ENCODE measurements at regions not wholly inside any gene's neighbourhood (a gene's known extent, or its start where the extent isn't known, plus 50 kb on each side); places are given as distances from the start of the nearest gene placed in this dataset.

DNA sequence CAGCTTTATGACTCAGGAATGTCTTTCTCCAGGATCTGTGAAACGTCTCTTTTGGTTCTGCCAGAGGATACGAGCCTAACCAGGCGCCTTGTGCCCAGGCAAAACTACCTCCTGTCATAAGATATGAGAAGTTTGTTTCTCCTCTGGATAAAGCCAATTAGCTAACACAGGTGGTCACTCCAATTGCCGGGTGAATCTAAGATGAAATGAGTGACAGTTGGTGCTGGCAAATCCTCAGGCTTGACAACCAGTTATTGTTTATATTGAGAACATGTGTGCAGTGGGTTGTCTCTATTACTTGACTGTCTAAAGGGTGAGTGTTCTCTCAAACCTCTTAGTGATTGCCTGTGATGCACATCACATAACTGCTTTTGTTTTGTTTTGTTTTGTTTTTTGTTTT, 449.1 kb downstream of the XPNPEP1 start:
- Histone ChIP-seq H2BK15ac (ENCODE audit: low read depth, low read length) (no peak overlapping the region), H3K4me2 (ENCODE audit: low read depth, low read length) (no peak overlapping the region)

More for the DNA sequence above, 449.1 kb downstream of the XPNPEP1 start:
- H3K56ac ChIP-seq (ENCODE audit: extremely low read depth, insufficient read depth, low read length), result no peak overlapping the region
- no peak overlapping the region for H4K91ac ChIP-seq (ENCODE audit: insufficient read depth, low read depth, low read length)
- H3K9ac ChIP-seq (ENCODE audit: low read depth, low read length), result no peak overlapping the region
- no peak overlapping the region for H2BK20ac ChIP-seq (ENCODE audit: low read depth, low read length)
- no peak overlapping the region for H2BK120ac ChIP-seq (ENCODE audit: low read depth, low read length)
- no peak overlapping the region for H4K8ac ChIP-seq (ENCODE audit: low read depth in 2 of 2, low read length in 2 of 2)
- no peak overlapping the region for H3K4me3 ChIP-seq (ENCODE audit: insufficient read depth, low read depth, low read length)
- CTCF ChIA-PET, result no interaction called here
- no peaks in the 10 kb centered on the region for H3K9me3 ChIP-seq (ENCODE audit: control insufficient read depth, insufficient read depth, low read length)
- H2AK9ac ChIP-seq (replicated peaks; ENCODE audit: low read depth, low read length, poor library complexity), result no peak overlapping the region
- no CpG with 5 or more reads among the region's 4 CpGs for WGBS, 2 experiments (ENCODE audit: extremely low coverage in 2 of 2, insufficient read length in 1 of 2)
- H2AFZ ChIP-seq (replicated peaks; ENCODE audit: low read length, poor library complexity), result no peak overlapping the region
- no peak for ATAC-seq (ENCODE audit: low read depth)
- no peak overlapping the region for H2BK5ac ChIP-seq (ENCODE audit: low read depth, low read length, poor library complexity, severe bottlenecking)
- in situ Hi-C loops (cut with MboI; ENCODE audit: low sequenced_read_pairs) (no loop called here), dilution Hi-C loops (cut with HindIII; ENCODE audit: low sequenced_read_pairs, unreplicated experiment) (no loop called here), intact Hi-C loops (cut with micrococcal nuclease) (no loop called here)
- H3K36me3 ChIP-seq (ENCODE audit: control insufficient read depth, insufficient read depth, low read length), result no peaks in the 10 kb centered on the region
- H4K20me1 ChIP-seq (ENCODE audit: insufficient read depth, low read length), result no peaks in the 10 kb centered on the region
- H3K14ac ChIP-seq (replicated peaks; ENCODE audit: low read depth, low read length), result no peak overlapping the region
- POLR2A ChIA-PET (ENCODE audit: unreplicated experiment), result no interaction called here
- no peak overlapping the region for H3K18ac ChIP-seq (ENCODE audit: low read depth, low read length)
- no peak overlapping the region for H3K27ac ChIP-seq (ENCODE audit: insufficient read depth, low read length)
- no peak overlapping the region for H3K4ac ChIP-seq (ENCODE audit: low read depth, low read length)
- no peak for TF ChIP-seq RFX5 (IDR thresholded peaks at IDR 0.05; ENCODE audit: low read depth, low read length)
- no peaks in the 10 kb centered on the region for H3K9me1 ChIP-seq (ENCODE audit: insufficient read depth, low read length)
- no peaks in the 10 kb centered on the region for H3K4me1 ChIP-seq (ENCODE audit: control insufficient read depth, insufficient read depth, low read length)
- no peak overlapping the region for H3K23ac ChIP-seq (ENCODE audit: low read depth, low read length)
- H4K5ac ChIP-seq (ENCODE audit: low read depth, low read length), result no peak overlapping the region
- H3K79me1 ChIP-seq (ENCODE audit: low read depth in 1 of 2, low read length in 2 of 2), result no peaks in the 10 kb centered on the region
- H3K27me3 ChIP-seq (ENCODE audit: control insufficient read depth, insufficient read depth, low read length), result no peaks in the 10 kb centered on the region; the same call in 1 of the 2 replicates
- DNase-seq, result no peak
- no peak overlapping the region for H2AK5ac ChIP-seq (ENCODE audit: low read depth, low read length)
- no TSS peak for BruUV-seq (replicated peaks)

All from IMR-90 (cell line).